ENCODE measurements at regions not wholly inside any gene's neighbourhood (a gene's known extent, or its start where the extent isn't known, plus 50 kb on each side); places are given as distances from the start of the nearest gene placed in this dataset.
A peak's percentile ranks its signal among the peaks of the same experiment; 100 is the strongest.

GRCh38 chr2:18993756-18994338 lies 364.6 kb downstream of the OSR1 start:
- FAIRE-seq (no peak), DNase-seq (ENCODE audit: insufficient read length, low spot score) (no peak)
- no peak for TF ChIP-seq CTCF (IDR thresholded peaks at IDR 0.05; ENCODE audit: insufficient read depth, missing control alignments)

GRCh38 chr2:18991177-18992168 lies 366.9 kb downstream of the OSR1 start:
- no peak for DNase-seq (ENCODE audit: insufficient read length, low spot score)
- TF ChIP-seq CTCF (IDR thresholded peaks at IDR 0.05; ENCODE audit: insufficient read depth, missing control alignments) = no peak
- no peak for FAIRE-seq

GRCh38 chr2:18988631-18989232 lies 369.7 kb downstream of the OSR1 start:
- no peak for TF ChIP-seq CTCF (IDR thresholded peaks at IDR 0.05; ENCODE audit: insufficient read depth, missing control alignments)
- no peak for DNase-seq (ENCODE audit: insufficient read length, low spot score)
- FAIRE-seq = no peak

GRCh38 chr2:18987592-18988073 lies 370.8 kb downstream of the OSR1 start:
- FAIRE-seq (no peak), DNase-seq (ENCODE audit: insufficient read length, low spot score) (no peak)
- TF ChIP-seq CTCF (IDR thresholded peaks at IDR 0.05; ENCODE audit: insufficient read depth, missing control alignments) = peak; percentile 30

GRCh38 chr2:18987016-18987415 lies 371.4 kb downstream of the OSR1 start:
- no peak for TF ChIP-seq CTCF (IDR thresholded peaks at IDR 0.05; ENCODE audit: insufficient read depth, missing control alignments)
- DNase-seq (ENCODE audit: insufficient read length, low spot score) (no peak), FAIRE-seq (no peak)

- no peak for FAIRE-seq
- TF ChIP-seq CTCF (IDR thresholded peaks at IDR 0.05; ENCODE audit: insufficient read depth, missing control alignments) = no peak
- no peak for DNase-seq (ENCODE audit: insufficient read length, low spot score)
These were observed 372.4 kb downstream of the OSR1 start for GRCh38 chr2:18986046-18986445.

Measured in D721Med (cell line).